GM21515 (cell line): ENCODE measurements at regions not wholly inside any gene's neighbourhood (a gene's known extent, or its start where the extent isn't known, plus 50 kb on each side); places are given as distances from the start of the nearest gene placed in this dataset.
"Not testable (repeated sequence)": the region's sequence is repeated elsewhere in the genome, so short reads cannot be mapped to it uniquely, and the experiment has no call there.

Experiments used
- ATAC-seq: cut with Tn5 transposase; IDR thresholded peaks from one replicate; pipeline ENCODE4 v1.9.1; 2021; ENCODE audit not compliant: unreplicated experiment

- not testable (repeated sequence) for ATAC-seq
These were observed 107.6 kb upstream of the TERB2 start for GRCh38 chr15:44848859-44849258.

- not testable (repeated sequence) for ATAC-seq
These were observed 106.6 kb upstream of the TERB2 start for GRCh38 chr15:44849701-44850403.

GRCh38 chr15:44853304-44853950 is 103.1 kb upstream of the TERB2 start:
- peak; percentile 85 for ATAC-seq

GRCh38 chr15:44854696-44855095 is 101.8 kb upstream of the TERB2 start:
- ATAC-seq: not testable (repeated sequence)

GRCh38 chr15:44856284-44856683 is 100.2 kb upstream of the TERB2 start:
- ATAC-seq: not testable (repeated sequence)

GRCh38 chr15:44857164-44857710 is 99.2 kb upstream of the TERB2 start:
- ATAC-seq: not testable (repeated sequence)

GRCh38 chr15:44859088-44859487 is 97.4 kb upstream of the TERB2 start:
- not testable (repeated sequence) for ATAC-seq

- not testable (repeated sequence) for ATAC-seq
These were observed 96.3 kb upstream of the TERB2 start for GRCh38 chr15:44860168-44860567.

- no peak for ATAC-seq
These were observed 95.0 kb upstream of the TERB2 start for GRCh38 chr15:44861439-44861910.

GRCh38 chr15:44861917-44862316 is 94.6 kb upstream of the TERB2 start:
- no peak for ATAC-seq

GRCh38 chr15:44862866-44863265 is 93.6 kb upstream of the TERB2 start:
- not testable (repeated sequence) for ATAC-seq

- not testable (repeated sequence) for ATAC-seq
These were observed 88.4 kb upstream of the TERB2 start for GRCh38 chr15:44868100-44868499.

- not testable (repeated sequence) for ATAC-seq
These were observed 86.4 kb upstream of the TERB2 start for GRCh38 chr15:44870125-44870524.

GRCh38 chr15:44873103-44873502 is 83.4 kb upstream of the TERB2 start:
- ATAC-seq: no peak

GRCh38 chr15:44879066-44879465 is 77.4 kb upstream of the TERB2 start:
- no peak for ATAC-seq

- peak; percentile 69 for ATAC-seq
These were observed 74.0 kb upstream of the TERB2 start for GRCh38 chr15:44882499-44882968.

GRCh38 chr15:44883199-44883877 is 73.1 kb upstream of the TERB2 start:
- peak; percentile 23 for ATAC-seq

GRCh38 chr15:44898890-44899651 is 57.4 kb upstream of the TERB2 start:
- ATAC-seq: not testable (repeated sequence)

GRCh38 chr15:44899775-44900174 is 56.7 kb upstream of the TERB2 start:
- not testable (repeated sequence) for ATAC-seq

- not testable (repeated sequence) for ATAC-seq
These were observed 55.7 kb upstream of the TERB2 start for GRCh38 chr15:44900796-44901195.

- not testable (repeated sequence) for ATAC-seq
These were observed 53.2 kb upstream of the TERB2 start for GRCh38 chr15:44903281-44903680.
